ENCODE measurements at regions not wholly inside any gene's neighbourhood (a gene's known extent, or its start where the extent isn't known, plus 50 kb on each side); places are given as distances from the start of the nearest gene placed in this dataset.
"Not testable (repeated sequence)": the region's sequence is repeated elsewhere in the genome, so short reads cannot be mapped to it uniquely, and the experiment has no call there.

GRCh38 chr13:81305928-81306327 is 965.0 kb upstream of the SPRY2 start:
- DNase-seq, result no peak

- DNase-seq, result no peak
Measured at GRCh38 chr13:81304121-81304659, 963.3 kb upstream of the SPRY2 start.

- DNase-seq, result no peak
Measured at GRCh38 chr13:81302677-81303076, 961.8 kb upstream of the SPRY2 start.

GRCh38 chr13:81302125-81302524 is 961.2 kb upstream of the SPRY2 start:
- no peak for DNase-seq

GRCh38 chr13:81295177-81295576 is 954.3 kb upstream of the SPRY2 start:
- DNase-seq, result no peak

GRCh38 chr13:81293594-81294164 is 952.8 kb upstream of the SPRY2 start:
- DNase-seq, result no peak

GRCh38 chr13:81283561-81283960 is 942.6 kb upstream of the SPRY2 start:
- DNase-seq, result no peak

GRCh38 chr13:81283062-81283461 is 942.1 kb upstream of the SPRY2 start:
- DNase-seq, result no peak

GRCh38 chr13:81275666-81276258 is 934.8 kb upstream of the SPRY2 start:
- no peak for DNase-seq

GRCh38 chr13:81247711-81248110 is 906.8 kb upstream of the SPRY2 start:
- no peak for DNase-seq

GRCh38 chr13:81246556-81246955 is 905.6 kb upstream of the SPRY2 start:
- no peak for DNase-seq

GRCh38 chr13:81244011-81244410 is 903.1 kb upstream of the SPRY2 start:
- DNase-seq, result no peak

GRCh38 chr13:81230386-81230785 is 889.5 kb upstream of the SPRY2 start:
- no peak for DNase-seq

- DNase-seq, result not testable (repeated sequence)
Measured at GRCh38 chr13:81226830-81227229, 885.9 kb upstream of the SPRY2 start.

GRCh38 chr13:81224209-81224833 is 883.4 kb upstream of the SPRY2 start:
- DNase-seq, result no peak

- no peak for DNase-seq
Measured at GRCh38 chr13:81223778-81224177, 882.9 kb upstream of the SPRY2 start.

- no peak for DNase-seq
Measured at GRCh38 chr13:81211713-81212112, 870.8 kb upstream of the SPRY2 start.

GRCh38 chr13:81207636-81208035 is 866.7 kb upstream of the SPRY2 start:
- no peak for DNase-seq

GRCh38 chr13:81207231-81207630 is 866.3 kb upstream of the SPRY2 start:
- DNase-seq, result no peak

GRCh38 chr13:81203783-81204182 is 862.9 kb upstream of the SPRY2 start:
- no peak for DNase-seq

- DNase-seq, result no peak
Measured at GRCh38 chr13:81199956-81200355, 859.0 kb upstream of the SPRY2 start.

GRCh38 chr13:81197966-81198365 is 857.0 kb upstream of the SPRY2 start:
- no peak for DNase-seq

GRCh38 chr13:81197483-81197882 is 856.6 kb upstream of the SPRY2 start:
- no peak for DNase-seq

- DNase-seq, result no peak
Measured at GRCh38 chr13:81194362-81194761, 853.4 kb upstream of the SPRY2 start.
